NB4 (cell line): ENCODE measurements at regions not wholly inside any gene's neighbourhood (a gene's known extent, or its start where the extent isn't known, plus 50 kb on each side); places are given as distances from the start of the nearest gene placed in this dataset.

Source experiments
- DNase-seq: peaks from one replicate; pipeline ENCODE4 v3.0.0; 2010; ENCODE audit warnings: low read depth
- H3K4me3 ChIP-seq: one replicate; pipeline ENCODE4 v1.5.1; 2011; ENCODE audit warnings: mild to moderate bottlenecking, low read depth, low read length, moderate library complexity
- CTCF ChIP-seq: IDR thresholded peaks from one replicate; pipeline ENCODE4 v1.5.1; 2012; ENCODE audit warnings: low read depth, low read length
- MAX ChIP-seq: IDR thresholded peaks from 2 replicates; pipeline ENCODE4 v1.6.1; 2011; ENCODE audit warnings: low read depth, low read length
- MYC ChIP-seq: IDR thresholded peaks from 2 replicates; pipeline ENCODE4 v1.6.1; 2011; ENCODE audit warnings: low read depth, low read length
- POLR2A ChIP-seq: IDR thresholded peaks from 2 replicates; pipeline ENCODE4 v1.6.1; 2011; ENCODE audit warnings: mild to moderate bottlenecking; ENCODE audit not compliant: insufficient read length; ENCODE audit errors: extremely low read depth

- no peak overlapping the region for H3K4me3 ChIP-seq
- TF ChIP-seq MAX, result no peak
- TF ChIP-seq MYC, result no peak
- TF ChIP-seq CTCF, result no peak
- TF ChIP-seq POLR2A, result no peak
- no peak for DNase-seq
Measured at GRCh38 chr4:124209626-124210025, 502.9 kb downstream of the ANKRD50 start.

GRCh38 chr4:124210746-124211145, 501.8 kb downstream of the ANKRD50 start:
- no peak for DNase-seq
- TF ChIP-seq MAX (no peak), MYC (no peak), POLR2A (no peak), CTCF (no peak)
- no peak overlapping the region for H3K4me3 ChIP-seq

- no peak for DNase-seq
Measured at GRCh38 chr4:124212815-124213630, 499.5 kb downstream of the ANKRD50 start.

GRCh38 chr4:124219389-124219788, 493.1 kb downstream of the ANKRD50 start:
- DNase-seq, result no peak
- no peak overlapping the region for H3K4me3 ChIP-seq
- TF ChIP-seq MYC, result no peak
- no peak for TF ChIP-seq POLR2A
- no peak for TF ChIP-seq MAX
- no peak for TF ChIP-seq CTCF

More at GRCh38 chr4:124212815-124213630, 499.5 kb downstream of the ANKRD50 start:
- H3K4me3 ChIP-seq, result no peak overlapping the region
- no peak for TF ChIP-seq MAX
- TF ChIP-seq POLR2A, result no peak
- no peak for TF ChIP-seq MYC
- TF ChIP-seq CTCF, result no peak

GRCh38 chr4:124224256-124224655, 488.3 kb downstream of the ANKRD50 start:
- TF ChIP-seq CTCF, result no peak
- TF ChIP-seq MYC, result no peak
- TF ChIP-seq MAX, result no peak
- TF ChIP-seq POLR2A, result no peak
- H3K4me3 ChIP-seq, result no peak overlapping the region
- DNase-seq, result no peak

- TF ChIP-seq CTCF (no peak), MYC (no peak), MAX (no peak)
- no peak overlapping the region for H3K4me3 ChIP-seq
- DNase-seq, result no peak
Measured at GRCh38 chr4:124227981-124228380, 484.6 kb downstream of the ANKRD50 start.
